GM12878 (cell line): ENCODE measurements at regions not wholly inside any gene's neighbourhood (a gene's known extent, or its start where the extent isn't known, plus 50 kb on each side); places are given as distances from the start of the nearest gene placed in this dataset.

Experiments used
- ATAC-seq: fragments of 200-7000 bp; cut with Tn5 transposase; 3 replicates; pipeline ENCODE4 v1.9.1; 2020; ENCODE audit warnings: mild to moderate bottlenecking, moderate library complexity
- BruUV-seq: library from RNA; stranded (reverse); fragments of 400-500 nt; replicated peaks from 2 replicates; lab custom pipeline; 2021; lab: Mats Ljungman, UMichigan
- CTCF ChIA-PET: fragments of 300-600 bp; sonication (Branson Sonifier 250); formaldehyde crosslinking; extraction: SDS; loops from one replicate; lab custom pipeline; 2021; ENCODE audit warnings: inconsistent platforms; lab: Yijun Ruan, JAX
- POLR2A ChIA-PET: fragments of 350-600 bp; formaldehyde crosslinking; extraction: SDS; loops from one replicate; lab custom pipeline; 2021; ENCODE audit warnings: inconsistent platforms; lab: Charles Lee
- RAD21 ChIA-PET: fragments of 300-600 bp; sonication (Branson Sonifier 250); formaldehyde crosslinking; loops from one replicate; lab custom pipeline; 2023; ENCODE audit warnings: antibody characterized with exemption; ENCODE audit not compliant: unreplicated experiment; lab: Charles Lee
- SMC1A ChIA-PET: fragments of 300-600 bp; sonication (Branson Sonifier 250); formaldehyde crosslinking; loops from one replicate; lab custom pipeline; 2023; ENCODE audit not compliant: unreplicated experiment, uncharacterized antibody; lab: Charles Lee
- DNase-seq: peaks from one replicate; pipeline ENCODE4 v3.0.0-alpha.2; 2011; ENCODE audit warnings: low read depth, low spot score
- FAIRE-seq: peaks from 3 replicates; lab custom pipeline; 2011; peaks lifted over from hg19 to GRCh38; lab: Jason Lieb, UNC
- H2AFZ ChIP-seq: 2 replicates; pipeline ENCODE4 v1.6.0; 2011; ENCODE audit warnings: low read depth, low read length, control low read depth; ENCODE audit not compliant: control insufficient read depth
- H3K27ac ChIP-seq: 2 replicates; pipeline ENCODE4 v1.5.1; 2011; ENCODE audit warnings: control low read depth; ENCODE audit not compliant: control insufficient read depth, insufficient read depth
- H3K27me3 ChIP-seq, 2 experiments: replicated peaks in 1 of 2; 2 replicates each; pipeline versions ENCODE4 v1.6.0 to v1.6.1; 2011; ENCODE audit warnings: low read length in 1 of 2; ENCODE audit not compliant: control insufficient read depth in 2 of 2, insufficient read depth in 2 of 2
- H3K36me3 ChIP-seq, 2 experiments: 2 replicates each; pipeline ENCODE4 v1.5.1; 2011; ENCODE audit warnings: low read length in 1 of 2; ENCODE audit not compliant: control insufficient read depth in 2 of 2, insufficient read depth in 2 of 2
- H3K4me1 ChIP-seq: 2 replicates; pipeline ENCODE4 v1.6.1; 2011; ENCODE audit warnings: mild to moderate bottlenecking, low read length, moderate library complexity, mixed read lengths; ENCODE audit not compliant: control insufficient read depth, insufficient read depth
- H3K4me2 ChIP-seq: 2 replicates; pipeline ENCODE4 v1.6.0; 2011; ENCODE audit warnings: control low read depth; ENCODE audit not compliant: control insufficient read depth, insufficient read depth
- H3K4me3 ChIP-seq: fragments of 200-600 bp; sonication (generic); 2 replicates; pipeline ENCODE4 v1.5.1; 2016
- H3K79me2 ChIP-seq: 2 replicates; pipeline ENCODE4 v1.6.0; 2011; ENCODE audit warnings: low read length; ENCODE audit not compliant: control insufficient read depth, insufficient read depth
- H3K9ac ChIP-seq: 2 replicates; pipeline ENCODE4 v1.8.0; 2011; ENCODE audit warnings: low read length, control low read depth, mixed read lengths; ENCODE audit not compliant: control insufficient read depth, insufficient read depth
- H3K9me3 ChIP-seq: replicated peaks from 3 replicates; pipeline ENCODE4 v1.5.1; 2011; ENCODE audit warnings: mild to moderate bottlenecking, low read length; ENCODE audit not compliant: control insufficient read depth, insufficient read depth
- H4K20me1 ChIP-seq: 2 replicates; pipeline ENCODE4 v1.6.0; 2011; ENCODE audit not compliant: control insufficient read depth, insufficient read depth
- CBX5 ChIP-seq: sonication (generic); IDR thresholded peaks from 2 replicates; pipeline ENCODE4 v1.6.1; 2016; ENCODE audit warnings: low read depth, moderate library complexity, mild to moderate bottlenecking, inconsistent platforms
- EED ChIP-seq: sonication (generic); IDR thresholded peaks from 2 replicates; pipeline ENCODE4 v1.6.1; 2016; ENCODE audit warnings: antibody characterized with exemption, low read depth
- EGR1 ChIP-seq, 2 experiments: IDR thresholded peaks; 1 replicate in 1 of 2; 2 replicates in 1 of 2; pipeline ENCODE4 v1.6.1; 2011 to 2012; ENCODE audit warnings: low read depth in 2 of 2, low read length in 2 of 2, borderline replicate concordance in 1 of 2, mild to moderate bottlenecking in 1 of 2, moderate library complexity in 1 of 2
- ESRRA ChIP-seq: IDR thresholded peaks from 2 replicates; pipeline ENCODE4 v1.6.1; 2012; ENCODE audit warnings: mild to moderate bottlenecking, low read length, improper control_type of control experiment
- HCFC1 ChIP-seq: fragments of 150-350 bp; IDR thresholded peaks from 2 replicates; pipeline ENCODE4 v1.6.1; 2014; ENCODE audit warnings: low read length
- IKZF1 ChIP-seq: fragments of 450-650 bp; conservative IDR thresholded peaks from 2 replicates; pipeline ENCODE4 v1.6.1; 2017; ENCODE audit warnings: antibody characterized with exemption, mild to moderate bottlenecking
- MXI1 ChIP-seq: fragments of 150-350 bp; IDR thresholded peaks from 2 replicates; pipeline ENCODE4 v1.6.1; 2011; ENCODE audit warnings: low read depth, mild to moderate bottlenecking, inconsistent platforms, low read length, improper control_type of control experiment
- NR2C1 ChIP-seq: fragments of 450-650 bp; IDR thresholded peaks from 2 replicates; pipeline ENCODE4 v1.6.1; 2017; ENCODE audit warnings: antibody characterized with exemption, mild to moderate bottlenecking, moderate library complexity
- RAD51 ChIP-seq: fragments of 450-650 bp; IDR thresholded peaks from 2 replicates; pipeline ENCODE4 v1.6.1; 2016; ENCODE audit warnings: moderate library complexity, mild to moderate bottlenecking, inconsistent platforms
- RB1 ChIP-seq: fragments of 450-650 bp; formaldehyde crosslinking; IDR thresholded peaks from 2 replicates; pipeline ENCODE4 v1.6.1; 2017; ENCODE audit warnings: mild to moderate bottlenecking, borderline replicate concordance
- TCF7 ChIP-seq: IDR thresholded peaks from 2 replicates; pipeline ENCODE4 v1.6.1; 2014; ENCODE audit warnings: antibody characterized with exemption, borderline replicate concordance
- ZNF274 ChIP-seq: IDR thresholded peaks from one replicate; pipeline ENCODE4 v1.8.0; 2011; ENCODE audit not compliant: insufficient read length, insufficient read depth
- WGBS: methylation state at CpG from one replicate; pipeline ENCODE4 v1.1.6; 2016; ENCODE audit warnings: low lambda C conversion rate; ENCODE audit not compliant: insufficient replicate concordance, insufficient coverage; ENCODE audit errors: missing lambda C conversion rate; 5-methylcytosine and 5-hydroxymethylcytosine counted together
- in situ Hi-C: fragments of 300-500 bp; cut with MboI; formaldehyde crosslinking; loops from 9 replicates; pipeline ENCODE4 v1.14.3; 2018; ENCODE audit warnings: mixed read lengths
- intact Hi-C: fragments of 100-400 bp; cut with micrococcal nuclease; formaldehyde crosslinking; loops from one replicate; pipeline ENCODE4 v1.14.2; 2022; ENCODE audit not compliant: unreplicated experiment
- TF ChIP-seq, protein P1 (sequence below): fragments of 450-650 bp; formaldehyde crosslinking; IDR thresholded peaks from 2 replicates; pipeline ENCODE4 v1.4.0; 2022; ENCODE audit warnings: mild to moderate bottlenecking, moderate library complexity
- TF ChIP-seq, protein P2 (sequence below): IDR thresholded peaks from 2 replicates; pipeline ENCODE4 v1.6.1; 2011; ENCODE audit warnings: low read depth, mild to moderate bottlenecking, low read length, moderate library complexity, borderline replicate concordance; ENCODE audit errors: extremely low read depth
- TF ChIP-seq, protein P3 (sequence below): fragments of 450-650 bp; IDR thresholded peaks from 2 replicates; pipeline ENCODE4 v1.6.1; 2017; ENCODE audit warnings: mild to moderate bottlenecking, low read depth, inconsistent platforms; ENCODE audit not compliant: poor library complexity, severe bottlenecking

DNA sequence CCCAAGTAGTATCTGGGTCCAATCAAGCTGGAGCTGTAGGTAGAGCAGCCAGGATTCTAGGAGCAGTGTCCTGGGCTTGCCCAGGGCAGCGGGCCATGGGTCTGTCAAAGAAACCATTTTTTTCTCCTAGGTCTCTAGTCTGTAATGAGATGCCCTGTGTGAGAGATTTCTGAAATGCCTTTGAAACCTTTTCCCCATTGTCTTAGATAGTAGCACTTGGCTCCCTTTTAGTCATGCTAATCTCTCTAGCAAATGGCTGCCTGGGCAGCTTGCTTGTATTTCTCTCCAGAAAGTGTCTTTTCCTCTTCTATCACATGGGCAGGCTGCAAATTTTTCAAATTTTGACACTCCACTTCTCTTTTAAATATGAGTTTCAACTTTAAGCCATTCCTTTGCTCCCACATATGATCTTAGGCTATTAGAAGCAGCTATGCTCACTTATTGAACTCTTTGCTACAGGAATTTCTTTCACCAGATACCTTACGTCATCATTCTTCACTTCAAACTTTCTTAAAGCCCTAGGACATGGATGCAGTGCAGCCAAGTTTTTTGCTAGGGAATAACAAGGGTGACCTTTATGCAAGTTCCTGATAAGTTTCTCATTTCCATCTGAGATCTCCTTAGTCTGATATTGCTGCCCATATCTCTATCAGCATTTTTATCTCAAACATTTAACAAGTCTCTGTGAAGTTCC, 890.2 kb upstream of the VRK2 start (continued):
- TF ChIP-seq IKZF1: no peak

DNA sequence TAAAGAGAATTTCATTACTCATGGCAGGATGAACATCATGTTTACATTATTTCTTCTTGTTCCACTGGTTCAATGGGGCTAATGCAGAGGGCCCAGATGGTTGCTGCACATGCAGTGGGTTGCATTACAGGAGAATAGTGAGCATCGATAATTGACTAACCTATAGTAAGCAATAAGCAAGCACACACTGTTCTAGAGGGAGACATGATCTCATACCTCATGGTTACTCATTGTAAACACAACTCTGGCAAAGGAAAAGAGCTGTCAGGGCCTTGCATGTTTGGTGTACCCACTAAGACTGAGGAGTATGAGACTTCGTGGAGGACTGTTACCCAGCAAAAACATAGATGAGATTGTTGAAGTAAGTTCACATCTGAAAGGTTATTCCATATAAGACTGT, 885.6 kb upstream of the VRK2 start:
- TF ChIP-seq RB1: no peak
- no peak for TF ChIP-seq NR2C1
- no peak for TF ChIP-seq MXI1
- no peak for TF ChIP-seq TCF7
- TF ChIP-seq, protein P1, sequence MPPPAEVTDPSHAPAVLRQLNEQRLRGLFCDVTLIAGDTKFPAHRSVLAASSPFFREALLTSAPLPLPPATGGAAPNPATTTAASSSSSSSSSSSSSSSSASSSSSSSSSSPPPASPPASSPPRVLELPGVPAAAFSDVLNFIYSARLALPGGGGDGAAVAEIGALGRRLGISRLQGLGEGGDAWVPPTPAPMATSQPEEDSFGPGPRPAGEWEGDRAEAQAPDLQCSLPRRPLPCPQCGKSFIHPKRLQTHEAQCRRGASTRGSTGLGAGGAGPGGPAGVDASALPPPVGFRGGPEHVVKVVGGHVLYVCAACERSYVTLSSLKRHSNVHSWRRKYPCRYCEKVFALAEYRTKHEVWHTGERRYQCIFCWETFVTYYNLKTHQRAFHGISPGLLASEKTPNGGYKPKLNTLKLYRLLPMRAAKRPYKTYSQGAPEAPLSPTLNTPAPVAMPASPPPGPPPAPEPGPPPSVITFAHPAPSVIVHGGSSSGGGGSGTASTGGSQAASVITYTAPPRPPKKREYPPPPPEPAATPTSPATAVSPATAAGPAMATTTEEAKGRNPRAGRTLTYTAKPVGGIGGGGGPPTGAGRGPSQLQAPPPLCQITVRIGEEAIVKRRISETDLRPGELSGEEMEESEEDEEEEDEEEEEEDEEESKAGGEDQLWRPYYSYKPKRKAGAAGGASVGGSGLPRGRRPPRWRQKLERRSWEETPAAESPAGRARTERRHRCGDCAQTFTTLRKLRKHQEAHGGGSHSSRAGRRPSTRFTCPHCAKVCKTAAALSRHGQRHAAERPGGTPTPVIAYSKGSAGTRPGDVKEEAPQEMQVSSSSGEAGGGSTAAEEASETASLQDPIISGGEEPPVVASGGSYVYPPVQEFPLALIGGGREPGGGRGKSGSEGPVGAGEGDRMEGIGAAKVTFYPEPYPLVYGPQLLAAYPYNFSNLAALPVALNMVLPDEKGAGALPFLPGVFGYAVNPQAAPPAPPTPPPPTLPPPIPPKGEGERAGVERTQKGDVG (CRISPR knock-in tag): no peak
- no peak for TF ChIP-seq HCFC1
- TF ChIP-seq, protein P2, sequence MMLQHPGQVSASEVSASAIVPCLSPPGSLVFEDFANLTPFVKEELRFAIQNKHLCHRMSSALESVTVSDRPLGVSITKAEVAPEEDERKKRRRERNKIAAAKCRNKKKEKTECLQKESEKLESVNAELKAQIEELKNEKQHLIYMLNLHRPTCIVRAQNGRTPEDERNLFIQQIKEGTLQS: no peak
- TF ChIP-seq EGR1 (IDR thresholded peaks at IDR 0.05; ENCODE audit: borderline replicate concordance in 1 of 2, low read depth in 2 of 2, low read length in 2 of 2): no peak
- TF ChIP-seq, protein P3, sequence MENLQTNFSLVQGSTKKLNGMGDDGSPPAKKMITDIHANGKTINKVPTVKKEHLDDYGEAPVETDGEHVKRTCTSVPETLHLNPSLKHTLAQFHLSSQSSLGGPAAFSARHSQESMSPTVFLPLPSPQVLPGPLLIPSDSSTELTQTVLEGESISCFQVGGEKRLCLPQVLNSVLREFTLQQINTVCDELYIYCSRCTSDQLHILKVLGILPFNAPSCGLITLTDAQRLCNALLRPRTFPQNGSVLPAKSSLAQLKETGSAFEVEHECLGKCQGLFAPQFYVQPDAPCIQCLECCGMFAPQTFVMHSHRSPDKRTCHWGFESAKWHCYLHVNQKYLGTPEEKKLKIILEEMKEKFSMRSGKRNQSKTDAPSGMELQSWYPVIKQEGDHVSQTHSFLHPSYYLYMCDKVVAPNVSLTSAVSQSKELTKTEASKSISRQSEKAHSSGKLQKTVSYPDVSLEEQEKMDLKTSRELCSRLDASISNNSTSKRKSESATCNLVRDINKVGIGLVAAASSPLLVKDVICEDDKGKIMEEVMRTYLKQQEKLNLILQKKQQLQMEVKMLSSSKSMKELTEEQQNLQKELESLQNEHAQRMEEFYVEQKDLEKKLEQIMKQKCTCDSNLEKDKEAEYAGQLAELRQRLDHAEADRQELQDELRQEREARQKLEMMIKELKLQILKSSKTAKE: no peak
- TF ChIP-seq ZNF274: no peak
- no peak for TF ChIP-seq ESRRA
- no peak for TF ChIP-seq EED
- TF ChIP-seq CBX5: no peak
- no peak for TF ChIP-seq IKZF1
- no peak for TF ChIP-seq RAD51
- no peaks in the 10 kb centered on the region for H3K9me3 ChIP-seq
- ChIA-PET CTCF (no interaction called here), RAD21 (no interaction called here), POLR2A (no interaction called here), SMC1A (no interaction called here)
- 21% methylated on average over 2 of the region's 2 CpGs for WGBS
- H3K36me3 ChIP-seq: no peaks in the 10 kb centered on the region
- H3K4me2 ChIP-seq: no peak overlapping the region
- H2AFZ ChIP-seq: no peak overlapping the region
- H3K27me3 ChIP-seq: no peaks in the 10 kb centered on the region
- H3K27ac ChIP-seq: no peak overlapping the region
- H3K4me3 ChIP-seq: no peak overlapping the region
- in situ Hi-C loops (no loop called here), intact Hi-C loops (no loop called here)
- no peak for ATAC-seq
- no peaks in the 10 kb centered on the region for H3K4me1 ChIP-seq
- BruUV-seq: no TSS peak
- H4K20me1 ChIP-seq: no peaks in the 10 kb centered on the region
- no peak overlapping the region for H3K9ac ChIP-seq
- FAIRE-seq: no peak
- no peak for DNase-seq
- no peaks in the 10 kb centered on the region for H3K79me2 ChIP-seq
